ENCODE measurements at regions not wholly inside any gene's neighbourhood (a gene's known extent, or its start where the extent isn't known, plus 50 kb on each side); places are given as distances from the start of the nearest gene placed in this dataset.

DNA sequence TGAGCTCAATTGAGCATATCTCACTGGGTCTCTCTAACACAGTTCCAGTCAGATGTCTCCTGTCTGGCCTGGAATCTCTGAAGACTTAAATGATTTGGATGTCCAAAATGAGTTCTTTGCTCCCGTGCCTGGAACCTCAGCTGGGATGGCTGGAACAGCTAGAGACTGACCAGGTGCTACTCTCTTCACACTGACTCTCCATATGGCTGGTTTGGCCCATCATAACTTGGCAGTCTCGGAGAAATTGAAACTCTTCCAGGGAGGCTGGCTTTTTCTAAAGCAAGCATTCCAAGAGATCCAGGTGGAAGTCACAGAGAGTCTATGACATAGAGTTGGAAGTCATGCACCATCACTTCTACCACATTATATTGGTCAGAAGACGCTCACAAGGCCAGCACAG lies 129.6 kb upstream of the NOL4 start:
- DNase-seq (ENCODE audit: low read depth in 1 of 2, low spot score in 2 of 2): no peak
- no peak overlapping the region for H2BK12ac ChIP-seq (ENCODE audit: low read depth, low read length)
- H3K27ac ChIP-seq (ENCODE audit: low read depth, low read length): no peak overlapping the region
- H3K56ac ChIP-seq (replicated peaks; ENCODE audit: insufficient read length, low read depth, low read length): no peak overlapping the region
- no peak overlapping the region for H4K5ac ChIP-seq (ENCODE audit: insufficient read length, low read depth, low read length)
- no peak overlapping the region for H2BK20ac ChIP-seq (ENCODE audit: low read length)
- no peaks in the 10 kb centered on the region for H3K23me2 ChIP-seq (ENCODE audit: low read depth, low read length)
- no peak overlapping the region for H2BK15ac ChIP-seq (ENCODE audit: low read length)
- no peaks in the 10 kb centered on the region for H3K79me1 ChIP-seq (ENCODE audit: low read depth, low read length)
- no peak overlapping the region for H3K4me3 ChIP-seq (ENCODE audit: extremely low read depth in 1 of 4, insufficient read depth in 2 of 4, low read depth in 3 of 4, low read length in 4 of 4)
- no peak for FAIRE-seq
- H3K9ac ChIP-seq (replicated peaks in 1 of 4; ENCODE audit: extremely low read depth in 1 of 4, low read depth in 3 of 4, low read length in 3 of 4): no peak overlapping the region
- no peak overlapping the region for H3K23ac ChIP-seq (ENCODE audit: insufficient read length)
- H3K36me3 ChIP-seq (ENCODE audit: control insufficient read depth in 2 of 4, insufficient read depth in 4 of 4, low read length in 3 of 4): no peaks in the 10 kb centered on the region
- ChIA-PET POLR2A (ENCODE audit: partially characterized antibody) (no interaction called here), CTCF (ENCODE audit: partially characterized antibody) (interaction anchor here (1.2 to 4.2 kb wide), 5 partner anchors 8 to 441 kb away, joined by 3 to 15 read pairs (median 4); no protein-coding TSS in a partner anchor)
- H4K20me1 ChIP-seq (replicated peaks in 1 of 2; ENCODE audit: control insufficient read depth in 1 of 2, insufficient read depth in 2 of 2, low read length in 2 of 2): no peaks in the 10 kb centered on the region
- no peak overlapping the region for H3K4me2 ChIP-seq (ENCODE audit: insufficient read depth in 1 of 2, low read depth in 2 of 2, low read length in 2 of 2)
- H2BK5ac ChIP-seq (ENCODE audit: low read depth, low read length): no peak overlapping the region
- no peaks in the 10 kb centered on the region for H3K79me2 ChIP-seq (ENCODE audit: control insufficient read depth in 1 of 2, insufficient read depth in 2 of 2, low read length in 2 of 2)
- no peak overlapping the region for H2BK120ac ChIP-seq (replicated peaks; ENCODE audit: low read depth, low read length)
- H3K9me3 ChIP-seq (ENCODE audit: insufficient read depth in 2 of 2, low read depth in 1 of 2, low read length in 1 of 2): no peaks in the 10 kb centered on the region
- H2AFZ ChIP-seq (ENCODE audit: low read length): no peak overlapping the region
- H3K27me3 ChIP-seq (replicated peaks in 1 of 4; ENCODE audit: control insufficient read depth in 3 of 4, extremely low read depth in 1 of 4, insufficient read depth in 3 of 4, low read length in 3 of 4): no peaks in the 10 kb centered on the region
- no peak overlapping the region for H4K91ac ChIP-seq (replicated peaks; ENCODE audit: insufficient read length, low read length)
- H4K8ac ChIP-seq (ENCODE audit: extremely low read depth, insufficient read depth, low read length): no peak overlapping the region
- WGBS, 2 experiments (ENCODE audit: extremely low coverage in 1 of 2, insufficient coverage in 1 of 2, insufficient read length in 1 of 2, insufficient replicate concordance in 2 of 2, low coverage in 1 of 2, low lambda C conversion rate in 2 of 2, missing lambda C conversion rate in 1 of 2): 91% methylated on average over 3 of the region's 3 CpGs; no CpG with 5 or more reads in 1 of the 2 experiments
- no peak overlapping the region for H2AK5ac ChIP-seq (ENCODE audit: low read depth, low read length)
- H3K4ac ChIP-seq (replicated peaks; ENCODE audit: insufficient read length, low read depth, low read length): no peak overlapping the region
- no peaks in the 10 kb centered on the region for H3K4me1 ChIP-seq (replicated peaks in 1 of 4; ENCODE audit: control insufficient read depth in 3 of 4, insufficient read depth in 4 of 4, low read length in 3 of 4)
- H3K18ac ChIP-seq (ENCODE audit: extremely low read depth, low read length): no peak overlapping the region
- H3K14ac ChIP-seq (ENCODE audit: insufficient read length): no peak overlapping the region
- TF ChIP-seq, protein P1, sequence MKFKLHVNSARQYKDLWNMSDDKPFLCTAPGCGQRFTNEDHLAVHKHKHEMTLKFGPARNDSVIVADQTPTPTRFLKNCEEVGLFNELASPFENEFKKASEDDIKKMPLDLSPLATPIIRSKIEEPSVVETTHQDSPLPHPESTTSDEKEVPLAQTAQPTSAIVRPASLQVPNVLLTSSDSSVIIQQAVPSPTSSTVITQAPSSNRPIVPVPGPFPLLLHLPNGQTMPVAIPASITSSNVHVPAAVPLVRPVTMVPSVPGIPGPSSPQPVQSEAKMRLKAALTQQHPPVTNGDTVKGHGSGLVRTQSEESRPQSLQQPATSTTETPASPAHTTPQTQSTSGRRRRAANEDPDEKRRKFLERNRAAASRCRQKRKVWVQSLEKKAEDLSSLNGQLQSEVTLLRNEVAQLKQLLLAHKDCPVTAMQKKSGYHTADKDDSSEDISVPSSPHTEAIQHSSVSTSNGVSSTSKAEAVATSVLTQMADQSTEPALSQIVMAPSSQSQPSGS (IDR thresholded peaks at IDR 0.05; ENCODE audit: low read length): no peak
- TF ChIP-seq, protein P2, sequence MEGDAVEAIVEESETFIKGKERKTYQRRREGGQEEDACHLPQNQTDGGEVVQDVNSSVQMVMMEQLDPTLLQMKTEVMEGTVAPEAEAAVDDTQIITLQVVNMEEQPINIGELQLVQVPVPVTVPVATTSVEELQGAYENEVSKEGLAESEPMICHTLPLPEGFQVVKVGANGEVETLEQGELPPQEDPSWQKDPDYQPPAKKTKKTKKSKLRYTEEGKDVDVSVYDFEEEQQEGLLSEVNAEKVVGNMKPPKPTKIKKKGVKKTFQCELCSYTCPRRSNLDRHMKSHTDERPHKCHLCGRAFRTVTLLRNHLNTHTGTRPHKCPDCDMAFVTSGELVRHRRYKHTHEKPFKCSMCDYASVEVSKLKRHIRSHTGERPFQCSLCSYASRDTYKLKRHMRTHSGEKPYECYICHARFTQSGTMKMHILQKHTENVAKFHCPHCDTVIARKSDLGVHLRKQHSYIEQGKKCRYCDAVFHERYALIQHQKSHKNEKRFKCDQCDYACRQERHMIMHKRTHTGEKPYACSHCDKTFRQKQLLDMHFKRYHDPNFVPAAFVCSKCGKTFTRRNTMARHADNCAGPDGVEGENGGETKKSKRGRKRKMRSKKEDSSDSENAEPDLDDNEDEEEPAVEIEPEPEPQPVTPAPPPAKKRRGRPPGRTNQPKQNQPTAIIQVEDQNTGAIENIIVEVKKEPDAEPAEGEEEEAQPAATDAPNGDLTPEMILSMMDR (IDR thresholded peaks at IDR 0.05; ENCODE audit: control extremely low read depth in 1 of 3, insufficient read depth in 1 of 3, low read depth in 1 of 3, low read length in 3 of 3): no peak
- no peak for TF ChIP-seq RAD21 (IDR thresholded peaks at IDR 0.05 in 1 of 2, conservative IDR thresholded peaks at IDR 0.05 in 1 of 2; ENCODE audit: low read depth in 2 of 2, low read length in 2 of 2)
